OCI-LY1 (cell line): ENCODE measurements at regions not wholly inside any gene's neighbourhood (a gene's known extent, or its start where the extent isn't known, plus 50 kb on each side); places are given as distances from the start of the nearest gene placed in this dataset.
"Not testable (repeated sequence)": the region's sequence is repeated elsewhere in the genome, so short reads cannot be mapped to it uniquely, and the experiment has no call there.

Experiments
- CTCF ChIP-seq: fragments of 200-600 bp; sonication (generic), shearing (Covaris generic); IDR thresholded peaks from 2 replicates; pipeline ENCODE4 v1.5.1; 2017; ENCODE audit warnings: mild to moderate bottlenecking, antibody characterized with exemption, low read length, moderate library complexity, mixed read lengths
- EZH2 ChIP-seq: fragments of 200-600 bp; sonication (generic), shearing (Covaris generic); IDR thresholded peaks from 2 replicates; pipeline ENCODE4 v1.8.0; 2017; ENCODE audit warnings: borderline replicate concordance, mixed run types, mild to moderate bottlenecking, antibody characterized with exemption, low read length, moderate library complexity, mixed read lengths

GRCh38 chr4:134622626-134623575 is 421.3 kb upstream of the PABPC4L start:
- TF ChIP-seq EZH2, CTCF: not testable (repeated sequence)
